Adrenal gland (tissue), 5 donors: ENCODE measurements at regions not wholly inside any gene's neighbourhood (a gene's known extent, or its start where the extent isn't known, plus 50 kb on each side); places are given as distances from the start of the nearest gene placed in this dataset.

Experiments
- CTCF ChIP-seq, 6 experiments: fragments of 450-650 bp in 4 of 6; fragments of 200-600 bp in 2 of 6; sonication (generic) in 1 of 6; IDR thresholded peaks; 1 replicate in 5 of 6; 2 replicates in 1 of 6; pipeline versions ENCODE4 v1.5.1 to v1.8.0; 2016 to 2021; ENCODE audit warnings: antibody characterized with exemption in 6 of 6, mild to moderate bottlenecking in 2 of 6, moderate library complexity in 1 of 6
- POLR2A ChIP-seq, 2 donors: fragments of 450-650 bp; IDR thresholded peaks; one replicate each; pipeline ENCODE4 v1.6.1; 2017; ENCODE audit warnings: antibody characterized with exemption in 2 of 2, mild to moderate bottlenecking in 2 of 2, moderate library complexity in 1 of 2
- donor health status: DM: no; HTN: no; CAD: no.

- TF ChIP-seq CTCF (IDR thresholded peaks at IDR 0.05) (no peak), POLR2A (IDR thresholded peaks at IDR 0.05) (no peak)
Measured at GRCh38 chrX:138769918-138770317, 58.4 kb upstream of the FGF13 start.
